Upper lobe of left lung (tissue), 6 donors: ENCODE measurements at regions not wholly inside any gene's neighbourhood (a gene's known extent, or its start where the extent isn't known, plus 50 kb on each side); places are given as distances from the start of the nearest gene placed in this dataset.

Experiments used
- ATAC-seq, 2 donors: fragments of 200-7000 bp; cut with Tn5 transposase; one replicate each; pipeline ENCODE4 v1.9.1; 2022; ENCODE audit warnings: mild to moderate bottlenecking in 2 of 2, moderate library complexity in 2 of 2; ENCODE audit not compliant: low FRiP score in 2 of 2
- DNase-seq, 2 donors: peaks; one replicate each; pipeline ENCODE4 v3.0.0-alpha.2; 2019 to 2020
- H3K27ac ChIP-seq, 4 donors: fragments of 200-600 bp; sonication (generic); one replicate each; pipeline ENCODE4 v1.5.1; 2016 to 2019
- H3K27me3 ChIP-seq, 4 donors: fragments of 200-600 bp; sonication (generic); one replicate each; pipeline ENCODE4 v1.5.1; 2017 to 2019
- H3K36me3 ChIP-seq, 4 donors: fragments of 200-600 bp; sonication (generic); one replicate each; pipeline ENCODE4 v1.5.1; 2016 to 2019
- H3K4me1 ChIP-seq, 4 donors: fragments of 200-600 bp; sonication (generic); one replicate each; pipeline ENCODE4 v1.5.1; 2018 to 2019
- H3K4me3 ChIP-seq, 4 donors: fragments of 200-600 bp; sonication (generic); one replicate each; pipeline ENCODE4 v1.5.1; 2017 to 2019; ENCODE audit warnings: mild to moderate bottlenecking in 2 of 4, moderate library complexity in 1 of 4
- H3K9me3 ChIP-seq, 4 donors: fragments of 200-600 bp; sonication (generic); one replicate each; pipeline ENCODE4 v1.5.1; 2018 to 2019
- EP300 ChIP-seq, 4 donors: sonication (generic); formaldehyde crosslinking; IDR thresholded peaks; one replicate each; pipeline ENCODE4 v1.5.1; 2017; ENCODE audit warnings: antibody characterized with exemption in 4 of 4, control low read depth in 2 of 4
- POLR2A ChIP-seq, 4 donors: fragments of 450-650 bp; IDR thresholded peaks; one replicate each; pipeline ENCODE4 v1.5.1; 2016 to 2017; ENCODE audit warnings: antibody characterized with exemption in 4 of 4, mild to moderate bottlenecking in 2 of 4
- POLR2AphosphoS5 ChIP-seq, 2 donors: sonication (generic); formaldehyde crosslinking; IDR thresholded peaks; one replicate each; pipeline ENCODE4 v1.5.1; 2017; ENCODE audit warnings: antibody characterized with exemption in 2 of 2
- WGBS, 2 donors: methylation state at CpG; one replicate each; pipeline ENCODE4 v1.1.5; 2017 to 2018; 5-methylcytosine and 5-hydroxymethylcytosine counted together
- TF ChIP-seq, protein P1 (sequence below), 6 experiments: fragments of 450-650 bp in 4 of 6; fragments of 200-600 bp in 2 of 6; sonication (generic) in 2 of 6; IDR thresholded peaks; one replicate each; pipeline ENCODE4 v1.5.1; 2016 to 2019; ENCODE audit warnings: antibody characterized with exemption in 6 of 6
- donor health status: DM: no; HTN: no; CAD: no; lungs with moderate emphysema.
- donor health status: DM: no; HTN: yes; CAD: no; lungs with severe emphysema.

- TF ChIP-seq EP300 (IDR thresholded peaks at IDR 0.05) (no peak), POLR2AphosphoS5 (IDR thresholded peaks at IDR 0.05) (no peak), POLR2A (IDR thresholded peaks at IDR 0.05) (no peak)
- TF ChIP-seq, protein P1, sequence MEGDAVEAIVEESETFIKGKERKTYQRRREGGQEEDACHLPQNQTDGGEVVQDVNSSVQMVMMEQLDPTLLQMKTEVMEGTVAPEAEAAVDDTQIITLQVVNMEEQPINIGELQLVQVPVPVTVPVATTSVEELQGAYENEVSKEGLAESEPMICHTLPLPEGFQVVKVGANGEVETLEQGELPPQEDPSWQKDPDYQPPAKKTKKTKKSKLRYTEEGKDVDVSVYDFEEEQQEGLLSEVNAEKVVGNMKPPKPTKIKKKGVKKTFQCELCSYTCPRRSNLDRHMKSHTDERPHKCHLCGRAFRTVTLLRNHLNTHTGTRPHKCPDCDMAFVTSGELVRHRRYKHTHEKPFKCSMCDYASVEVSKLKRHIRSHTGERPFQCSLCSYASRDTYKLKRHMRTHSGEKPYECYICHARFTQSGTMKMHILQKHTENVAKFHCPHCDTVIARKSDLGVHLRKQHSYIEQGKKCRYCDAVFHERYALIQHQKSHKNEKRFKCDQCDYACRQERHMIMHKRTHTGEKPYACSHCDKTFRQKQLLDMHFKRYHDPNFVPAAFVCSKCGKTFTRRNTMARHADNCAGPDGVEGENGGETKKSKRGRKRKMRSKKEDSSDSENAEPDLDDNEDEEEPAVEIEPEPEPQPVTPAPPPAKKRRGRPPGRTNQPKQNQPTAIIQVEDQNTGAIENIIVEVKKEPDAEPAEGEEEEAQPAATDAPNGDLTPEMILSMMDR (IDR thresholded peaks at IDR 0.05), result no peak
- H3K36me3 ChIP-seq, result no peaks in the 10 kb centered on the region
Observed at GRCh38 chr2:145740302-145740701, 1220.4 kb upstream of the ZEB2 start.

GRCh38 chr2:145739681-145740080 is 1219.8 kb upstream of the ZEB2 start:
- 87 to 90% methylated on average over 1 of the region's 1 CpG for WGBS, 2 donors
- no peaks in the 10 kb centered on the region for H3K36me3 ChIP-seq
- no peaks in the 10 kb centered on the region for H3K27me3 ChIP-seq
- no peak overlapping the region for H3K27ac ChIP-seq
- DNase-seq (no peak), ATAC-seq (no peak)
- no peak overlapping the region for H3K4me3 ChIP-seq
- TF ChIP-seq POLR2A (IDR thresholded peaks at IDR 0.05) (no peak), POLR2AphosphoS5 (IDR thresholded peaks at IDR 0.05) (no peak), EP300 (IDR thresholded peaks at IDR 0.05) (no peak)
- TF ChIP-seq, protein P1 (IDR thresholded peaks at IDR 0.05), result no peak
- H3K4me1 ChIP-seq, result no peaks in the 10 kb centered on the region
- H3K9me3 ChIP-seq, result no peaks in the 10 kb centered on the region

More at GRCh38 chr2:145740302-145740701, 1220.4 kb upstream of the ZEB2 start:
- no peak for DNase-seq
- H3K27me3 ChIP-seq, result no peaks in the 10 kb centered on the region
- ATAC-seq, result no peak
- WGBS, 2 donors, result 77 to 79% methylated on average over 3 of the region's 3 CpGs
- no peaks in the 10 kb centered on the region for H3K4me1 ChIP-seq
- no peak overlapping the region for H3K4me3 ChIP-seq
- no peak overlapping the region for H3K27ac ChIP-seq
- H3K9me3 ChIP-seq, result no peaks in the 10 kb centered on the region

DNA sequence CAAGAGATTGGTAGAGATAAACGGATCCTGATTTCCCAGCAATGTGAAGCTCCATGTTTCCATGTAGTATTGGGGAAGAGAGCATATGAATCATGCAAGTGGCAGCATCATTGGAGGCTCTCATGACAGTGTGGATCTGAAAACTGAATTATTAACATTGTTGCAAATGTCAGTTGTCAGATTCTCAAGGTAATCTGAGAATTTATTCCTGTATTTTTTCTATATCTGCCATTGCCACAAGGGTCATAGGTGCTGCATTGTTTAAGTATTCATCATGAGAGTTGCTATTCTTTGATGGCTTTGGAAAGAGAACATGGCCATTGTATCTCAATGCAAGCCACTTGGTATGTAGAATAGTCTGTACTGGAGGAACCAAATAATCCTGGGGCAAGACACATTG is 1217.0 kb upstream of the ZEB2 start:
- no peaks in the 10 kb centered on the region for H3K4me1 ChIP-seq
- no peaks in the 10 kb centered on the region for H3K36me3 ChIP-seq
- H3K27me3 ChIP-seq, result no peaks in the 10 kb centered on the region
- DNase-seq (no peak), ATAC-seq (no peak)
- H3K27ac ChIP-seq, result no peak overlapping the region
- TF ChIP-seq, protein P1 (IDR thresholded peaks at IDR 0.05), result no peak
- TF ChIP-seq EP300 (IDR thresholded peaks at IDR 0.05) (no peak), POLR2A (IDR thresholded peaks at IDR 0.05) (no peak)
- no peak overlapping the region for H3K4me3 ChIP-seq
- H3K9me3 ChIP-seq, result no peaks in the 10 kb centered on the region
- WGBS, 2 donors, result 83 to 85% methylated on average over 1 of the region's 1 CpG

GRCh38 chr2:145731467-145731866 is 1211.5 kb upstream of the ZEB2 start:
- WGBS, 2 donors, result 90 to 92% methylated on average over 4 of the region's 4 CpGs
- ATAC-seq (no peak), DNase-seq (no peak)
- Histone ChIP-seq H3K4me1 (no peaks in the 10 kb centered on the region), H3K9me3 (no peaks in the 10 kb centered on the region), H3K27me3 (no peaks in the 10 kb centered on the region), H3K4me3 (no peak overlapping the region), H3K36me3 (no peaks in the 10 kb centered on the region), H3K27ac (no peak overlapping the region)
- TF ChIP-seq, protein P1 (IDR thresholded peaks at IDR 0.05), result no peak
- no peak for TF ChIP-seq POLR2AphosphoS5 (IDR thresholded peaks at IDR 0.05)
- no peak for TF ChIP-seq POLR2A (IDR thresholded peaks at IDR 0.05)
- TF ChIP-seq EP300 (IDR thresholded peaks at IDR 0.05), result no peak

DNA sequence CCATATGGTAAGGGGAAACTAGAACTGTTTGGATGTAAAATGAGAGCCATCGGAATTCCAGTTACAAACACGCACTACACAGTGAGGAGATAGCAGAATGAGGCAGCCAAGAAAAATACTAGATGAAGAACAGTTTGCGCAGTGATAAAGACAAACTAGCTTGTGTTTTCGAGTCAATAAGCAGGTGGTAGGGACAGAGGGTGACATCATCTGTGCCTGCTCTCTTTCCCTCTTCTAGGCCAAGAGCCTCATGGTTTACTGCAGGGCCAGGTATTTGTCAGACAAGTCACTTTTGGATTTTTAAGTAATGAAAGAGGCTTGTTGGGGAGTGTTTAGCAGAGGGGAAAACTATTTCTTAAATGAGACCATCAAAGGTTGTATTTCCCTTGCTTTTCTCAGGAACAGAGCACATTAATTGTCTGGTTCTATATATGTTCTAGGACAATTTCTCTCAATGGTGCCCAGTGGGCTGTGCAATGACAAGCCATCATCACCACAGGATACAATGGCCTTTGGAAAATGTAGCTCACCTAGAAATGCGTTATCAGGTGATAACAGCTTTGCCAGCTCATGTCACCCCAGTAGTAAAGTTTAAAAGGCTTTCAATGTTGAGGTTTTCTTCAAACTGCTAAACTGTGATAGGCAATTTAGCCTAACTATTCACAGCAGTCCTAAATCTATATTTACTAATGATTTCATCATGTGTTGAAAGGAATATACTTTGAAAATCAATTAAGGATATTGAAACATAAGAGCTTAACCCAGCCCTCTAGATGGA is 1210.3 kb upstream of the ZEB2 start:
- 90 to 93% methylated on average over 5 of the region's 5 CpGs for WGBS, 2 donors
- TF ChIP-seq EP300 (IDR thresholded peaks at IDR 0.05), result no peak
- Histone ChIP-seq H3K36me3 (no peaks in the 10 kb centered on the region), H3K27me3 (no peaks in the 10 kb centered on the region), H3K4me1 (no peaks in the 10 kb centered on the region), H3K27ac (no peak overlapping the region), H3K4me3 (no peak overlapping the region), H3K9me3 (no peaks in the 10 kb centered on the region)
- DNase-seq, result no peak
- ATAC-seq, result no peak
